IMR-90 (cell line): ENCODE measurements at regions not wholly inside any gene's neighbourhood (a gene's known extent, or its start where the extent isn't known, plus 50 kb on each side); places are given as distances from the start of the nearest gene placed in this dataset.

Source experiments
- ATAC-seq: fragments of 200-7000 bp; cut with Tn5 transposase; 2 replicates; pipeline ENCODE4 v1.9.1; 2020; ENCODE audit warnings: low read depth, mild to moderate bottlenecking, moderate library complexity
- BruUV-seq: library from RNA; stranded (reverse); fragments of 400-500 nt; replicated peaks from 2 replicates; lab custom pipeline; 2021; lab: Mats Ljungman, UMichigan
- CTCF ChIA-PET: fragments of 300-600 bp; formaldehyde crosslinking; extraction: SDS; loops from one replicate; lab custom pipeline; 2021; ENCODE audit warnings: antibody characterized with exemption; lab: Yijun Ruan, JAX
- POLR2A ChIA-PET: fragments of 300-600 bp; sonication (Branson Sonifier 250); formaldehyde crosslinking; loops from one replicate; lab custom pipeline; 2022; ENCODE audit warnings: antibody characterized with exemption; ENCODE audit not compliant: unreplicated experiment; lab: Charles Lee
- DNase-seq: peaks from one replicate; pipeline ENCODE4 v3.0.0; 2013
- H2AFZ ChIP-seq: replicated peaks from 2 replicates; pipeline ENCODE3; 2013; ENCODE audit warnings: low read length, mild to moderate bottlenecking; ENCODE audit not compliant: poor library complexity
- H2AK5ac ChIP-seq: 2 replicates; pipeline ENCODE4 v1.6.1; 2013; ENCODE audit warnings: low read depth, low read length, inconsistent platforms
- H2AK9ac ChIP-seq: replicated peaks from 2 replicates; pipeline ENCODE3; 2013; ENCODE audit warnings: mild to moderate bottlenecking, low read depth, low read length, moderate library complexity; ENCODE audit not compliant: poor library complexity
- H2BK120ac ChIP-seq: 2 replicates; pipeline ENCODE4 v1.6.1; 2013; ENCODE audit warnings: low read depth, low read length, inconsistent platforms
- H2BK15ac ChIP-seq: 3 replicates; pipeline ENCODE4 v1.6.1; 2013; ENCODE audit warnings: low read depth, low read length, inconsistent platforms
- H2BK20ac ChIP-seq: 2 replicates; pipeline ENCODE4 v1.6.1; 2013; ENCODE audit warnings: low read depth, mild to moderate bottlenecking, inconsistent platforms, low read length, moderate library complexity
- H2BK5ac ChIP-seq: 2 replicates; pipeline ENCODE4 v1.6.1; 2013; ENCODE audit warnings: mild to moderate bottlenecking, low read depth, low read length, inconsistent platforms; ENCODE audit not compliant: poor library complexity, severe bottlenecking
- H3K14ac ChIP-seq: replicated peaks from 2 replicates; pipeline ENCODE4 v1.6.1; 2013; ENCODE audit warnings: low read depth, low read length, inconsistent platforms
- H3K18ac ChIP-seq: 2 replicates; pipeline ENCODE4 v1.6.1; 2013; ENCODE audit warnings: low read depth, low read length, control low read depth
- H3K23ac ChIP-seq: 2 replicates; pipeline ENCODE4 v1.6.1; 2013; ENCODE audit warnings: low read depth, low read length, inconsistent platforms
- H3K27ac ChIP-seq: 2 replicates; pipeline ENCODE4 v1.5.1; 2013; ENCODE audit warnings: mild to moderate bottlenecking, control low read depth, low read length; ENCODE audit not compliant: insufficient read depth
- H3K27me3 ChIP-seq: 2 replicates; pipeline ENCODE4 v1.6.1; 2013; ENCODE audit warnings: low read length; ENCODE audit not compliant: control insufficient read depth, insufficient read depth
- H3K36me3 ChIP-seq: 2 replicates; pipeline ENCODE4 v1.6.1; 2013; ENCODE audit warnings: low read length, mixed read lengths; ENCODE audit not compliant: control insufficient read depth, insufficient read depth
- H3K4ac ChIP-seq: 2 replicates; pipeline ENCODE4 v1.6.1; 2013; ENCODE audit warnings: low read depth, low read length, inconsistent platforms
- H3K4me1 ChIP-seq: 2 replicates; pipeline ENCODE4 v1.6.1; 2013; ENCODE audit warnings: low read length, mixed read lengths; ENCODE audit not compliant: control insufficient read depth, insufficient read depth
- H3K4me2 ChIP-seq: 2 replicates; pipeline ENCODE4 v1.6.1; 2013; ENCODE audit warnings: low read depth, mild to moderate bottlenecking, control low read depth, low read length, moderate library complexity
- H3K4me3 ChIP-seq: 2 replicates; pipeline ENCODE4 v1.5.1; 2013; ENCODE audit warnings: low read depth, mild to moderate bottlenecking, control low read depth, low read length, moderate library complexity; ENCODE audit not compliant: insufficient read depth
- H3K56ac ChIP-seq: 2 replicates; pipeline ENCODE4 v1.6.1; 2013; ENCODE audit warnings: low read length, inconsistent platforms; ENCODE audit not compliant: insufficient read depth; ENCODE audit errors: extremely low read depth
- H3K79me1 ChIP-seq, 2 experiments: 2 replicates each; pipeline ENCODE4 v1.6.1; 2013; ENCODE audit warnings: low read length in 2 of 2, inconsistent platforms in 1 of 2, low read depth in 1 of 2
- H3K9ac ChIP-seq: 2 replicates; pipeline ENCODE4 v1.6.1; 2013; ENCODE audit warnings: low read depth, low read length, control low read depth
- H3K9me1 ChIP-seq: 2 replicates; pipeline ENCODE4 v1.6.1; 2013; ENCODE audit warnings: low read length, inconsistent platforms; ENCODE audit not compliant: insufficient read depth
- H3K9me3 ChIP-seq: 2 replicates; pipeline ENCODE4 v1.6.1; 2013; ENCODE audit warnings: low read length; ENCODE audit not compliant: control insufficient read depth, insufficient read depth
- H4K20me1 ChIP-seq: 2 replicates; pipeline ENCODE4 v1.6.1; 2013; ENCODE audit warnings: low read length, inconsistent platforms; ENCODE audit not compliant: insufficient read depth
- H4K5ac ChIP-seq: 2 replicates; pipeline ENCODE4 v1.6.1; 2013; ENCODE audit warnings: mild to moderate bottlenecking, low read depth, low read length, control low read depth
- H4K8ac ChIP-seq, 2 experiments: 2 replicates each; pipeline ENCODE4 v1.6.1; 2013; ENCODE audit warnings: low read depth in 2 of 2, low read length in 2 of 2, control low read depth in 1 of 2, inconsistent platforms in 1 of 2
- H4K91ac ChIP-seq: 2 replicates; pipeline ENCODE4 v1.6.1; 2013; ENCODE audit warnings: low read depth, low read length, inconsistent platforms; ENCODE audit not compliant: insufficient read depth
- BHLHE40 ChIP-seq: fragments of 150-350 bp; IDR thresholded peaks from 2 replicates; pipeline ENCODE4 v1.6.1; 2016; ENCODE audit warnings: mild to moderate bottlenecking, low read depth, low read length
- CEBPB ChIP-seq: IDR thresholded peaks from 2 replicates; pipeline ENCODE4 v1.6.1; 2012; ENCODE audit warnings: low read depth, low read length, improper control_type of control experiment
- FOS ChIP-seq: fragments of 150-350 bp; IDR thresholded peaks from 2 replicates; pipeline ENCODE4 v1.6.1; 2016; ENCODE audit warnings: low read depth, low read length
- MAFK ChIP-seq: IDR thresholded peaks from 2 replicates; pipeline ENCODE4 v1.6.1; 2012; ENCODE audit warnings: low read depth, low read length, improper control_type of control experiment
- MAZ ChIP-seq: IDR thresholded peaks from 2 replicates; pipeline ENCODE4 v1.6.1; 2012; ENCODE audit warnings: low read depth, mild to moderate bottlenecking, low read length, improper control_type of control experiment, moderate library complexity, borderline replicate concordance
- NFE2L2 ChIP-seq: fragments of 150-350 bp; IDR thresholded peaks from 2 replicates; pipeline ENCODE4 v1.6.1; 2016; ENCODE audit warnings: low read depth, mild to moderate bottlenecking, low read length
- RCOR1 ChIP-seq: IDR thresholded peaks from 2 replicates; pipeline ENCODE4 v1.6.1; 2012; ENCODE audit warnings: mild to moderate bottlenecking, low read length, improper control_type of control experiment; ENCODE audit not compliant: insufficient replicate concordance
- RFX5 ChIP-seq: IDR thresholded peaks from 2 replicates; pipeline ENCODE4 v1.8.0; 2012; ENCODE audit warnings: low read depth, mild to moderate bottlenecking, low read length, moderate library complexity
- SMC3 ChIP-seq: fragments of 150-350 bp; IDR thresholded peaks from 2 replicates; pipeline ENCODE4 v1.6.1; 2016; ENCODE audit warnings: low read depth, mild to moderate bottlenecking, antibody characterized with exemption, low read length, moderate library complexity
- WGBS, 2 experiments: methylation state at CpG; one replicate each; pipeline versions ENCODE4 v1.1.5 to v1.1.7; 2013; ENCODE audit warnings: missing lambda C conversion rate in 2 of 2; ENCODE audit not compliant: insufficient read length in 1 of 2; ENCODE audit errors: extremely low coverage in 2 of 2; 5-methylcytosine and 5-hydroxymethylcytosine counted together
- dilution Hi-C: fragments of 300-500 bp; cut with HindIII; formaldehyde crosslinking; loops from one replicate; pipeline ENCODE4 v1.14.3; 2018; ENCODE audit warnings: low sequenced_read_pairs; ENCODE audit not compliant: unreplicated experiment
- in situ Hi-C: fragments of 300-500 bp; cut with MboI; formaldehyde crosslinking; loops from 3 replicates; pipeline ENCODE4 v1.14.3; 2019; ENCODE audit warnings: low sequenced_read_pairs, inconsistent platforms, mixed read lengths
- intact Hi-C: fragments of 100-400 bp; cut with micrococcal nuclease; formaldehyde crosslinking; loops from 2 replicates; pipeline ENCODE4 v1.10.0; 2022
- TF ChIP-seq, protein P1 (sequence below): conservative IDR thresholded peaks from 2 replicates; pipeline ENCODE4 v1.5.1; 2012; ENCODE audit warnings: mild to moderate bottlenecking, low read depth, low read length, improper control_type of control experiment
- TF ChIP-seq, protein P2 (sequence below): fragments of 150-350 bp; IDR thresholded peaks from 2 replicates; pipeline ENCODE4 v1.6.1; 2017; ENCODE audit warnings: mild to moderate bottlenecking, antibody characterized with exemption, low read length, low read depth

GRCh38 chr5:33310451-33310850 lies 130.3 kb upstream of the TARS1 start:
- H3K9me1 ChIP-seq, result peaks cover 10% of the 10 kb centered on the region
- H3K14ac ChIP-seq, result peak overlapping the region; percentile 89; the same call in 1 of the 2 replicates
- intact Hi-C loops, result loop anchor here (5.0 kb wide), 1 partner anchor 107 kb away; no protein-coding TSS in a partner anchor
- H3K4me1 ChIP-seq, result peaks cover 15% of the 10 kb centered on the region
- no TSS peak for BruUV-seq
- in situ Hi-C loops, result no loop called here
- peak overlapping the region; percentile 31; the same call in 1 of the 2 replicates for H3K9ac ChIP-seq
- no peaks in the 10 kb centered on the region for H3K9me3 ChIP-seq
- no peaks in the 10 kb centered on the region for H3K27me3 ChIP-seq
- H3K23ac ChIP-seq, result no peak overlapping the region
- H2BK120ac ChIP-seq, result peak overlapping the region; percentile 98; the same call in 1 of the 2 replicates
- no peaks in the 10 kb centered on the region for H3K79me1 ChIP-seq
- peak overlapping the region; percentile 95; the same call in 1 of the 2 replicates for H3K18ac ChIP-seq
- H3K4me2 ChIP-seq, result no peak overlapping the region
- no peaks in the 10 kb centered on the region for H3K36me3 ChIP-seq
- ChIA-PET CTCF (interaction anchor here (0.6 to 1.9 kb wide), 2 partner anchors 11 to 834 kb away, joined by 4 to 8 read pairs; no protein-coding TSS in a partner anchor), POLR2A (no interaction called here)
- H4K20me1 ChIP-seq, result no peaks in the 10 kb centered on the region
- no peak for TF ChIP-seq NFE2L2
- TF ChIP-seq FOS, result peak; percentile 73; the same call in 1 of the 2 replicates
- TF ChIP-seq RFX5, result no peak
- TF ChIP-seq CEBPB, result peak; percentile 81
- TF ChIP-seq RCOR1, result no peak
- peak; percentile 21; the same call in 1 of the 2 replicates for TF ChIP-seq MAFK
- TF ChIP-seq, protein P1, sequence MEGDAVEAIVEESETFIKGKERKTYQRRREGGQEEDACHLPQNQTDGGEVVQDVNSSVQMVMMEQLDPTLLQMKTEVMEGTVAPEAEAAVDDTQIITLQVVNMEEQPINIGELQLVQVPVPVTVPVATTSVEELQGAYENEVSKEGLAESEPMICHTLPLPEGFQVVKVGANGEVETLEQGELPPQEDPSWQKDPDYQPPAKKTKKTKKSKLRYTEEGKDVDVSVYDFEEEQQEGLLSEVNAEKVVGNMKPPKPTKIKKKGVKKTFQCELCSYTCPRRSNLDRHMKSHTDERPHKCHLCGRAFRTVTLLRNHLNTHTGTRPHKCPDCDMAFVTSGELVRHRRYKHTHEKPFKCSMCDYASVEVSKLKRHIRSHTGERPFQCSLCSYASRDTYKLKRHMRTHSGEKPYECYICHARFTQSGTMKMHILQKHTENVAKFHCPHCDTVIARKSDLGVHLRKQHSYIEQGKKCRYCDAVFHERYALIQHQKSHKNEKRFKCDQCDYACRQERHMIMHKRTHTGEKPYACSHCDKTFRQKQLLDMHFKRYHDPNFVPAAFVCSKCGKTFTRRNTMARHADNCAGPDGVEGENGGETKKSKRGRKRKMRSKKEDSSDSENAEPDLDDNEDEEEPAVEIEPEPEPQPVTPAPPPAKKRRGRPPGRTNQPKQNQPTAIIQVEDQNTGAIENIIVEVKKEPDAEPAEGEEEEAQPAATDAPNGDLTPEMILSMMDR, result no peak
- TF ChIP-seq MAZ, result no peak
- TF ChIP-seq BHLHE40, result no peak
- TF ChIP-seq, protein P2, sequence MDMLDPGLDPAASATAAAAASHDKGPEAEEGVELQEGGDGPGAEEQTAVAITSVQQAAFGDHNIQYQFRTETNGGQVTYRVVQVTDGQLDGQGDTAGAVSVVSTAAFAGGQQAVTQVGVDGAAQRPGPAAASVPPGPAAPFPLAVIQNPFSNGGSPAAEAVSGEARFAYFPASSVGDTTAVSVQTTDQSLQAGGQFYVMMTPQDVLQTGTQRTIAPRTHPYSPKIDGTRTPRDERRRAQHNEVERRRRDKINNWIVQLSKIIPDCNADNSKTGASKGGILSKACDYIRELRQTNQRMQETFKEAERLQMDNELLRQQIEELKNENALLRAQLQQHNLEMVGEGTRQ, result no peak
- TF ChIP-seq SMC3, result no peak
- H2BK15ac ChIP-seq, result peak overlapping the region; percentile 90; the same call in 1 of the 3 replicates
- no peak overlapping the region for H2AK9ac ChIP-seq
- peak overlapping the region; percentile 65 for H3K56ac ChIP-seq
- H2BK20ac ChIP-seq, result peak overlapping the region; percentile 94
- H3K4me3 ChIP-seq, result no peak overlapping the region
- H2BK5ac ChIP-seq, result peak overlapping the region; percentile 97
- H2AFZ ChIP-seq, result no peak overlapping the region
- H4K5ac ChIP-seq, result peak overlapping the region; percentile 96; the same call in 1 of the 2 replicates
- ATAC-seq, result peak; percentile 78
- H2AK5ac ChIP-seq, result no peak overlapping the region
- peak; percentile 95 for DNase-seq
- no CpG with 5 or more reads among the region's 2 CpGs for WGBS, 2 experiments
- peak overlapping the region; percentile 83 for H3K27ac ChIP-seq
- peak overlapping the region; percentile 66 to 97 for H4K8ac ChIP-seq
- dilution Hi-C loops, result no loop called here
- H4K91ac ChIP-seq, result peak overlapping the region; percentile 88
- peak overlapping the region; percentile 94; the same call in 1 of the 2 replicates for H3K4ac ChIP-seq
